ENCODE measurements at regions not wholly inside any gene's neighbourhood (a gene's known extent, or its start where the extent isn't known, plus 50 kb on each side); places are given as distances from the start of the nearest gene placed in this dataset.

GRCh38 chr3:177467247-177467985 is 270.1 kb upstream of the TBL1XR1 start:
- H3K36me3 ChIP-seq (ENCODE audit: insufficient read depth, low read depth, low read length) = no peaks in the 10 kb centered on the region
- H3K27me3 ChIP-seq (ENCODE audit: insufficient read depth, low read length) = no peaks in the 10 kb centered on the region
- H3K4me1 ChIP-seq (ENCODE audit: insufficient read depth, low read length) = no peaks in the 10 kb centered on the region
- H3K27ac ChIP-seq (ENCODE audit: low read length) = no peak overlapping the region
- no peak overlapping the region for H3K4me3 ChIP-seq (ENCODE audit: low read length)
- no peak overlapping the region for H3K9ac ChIP-seq (ENCODE audit: low read depth, low read length)
- H3K9me3 ChIP-seq (ENCODE audit: insufficient read depth, low read depth, low read length) = no peaks in the 10 kb centered on the region

GRCh38 chr3:177468331-177468730 is 271.0 kb upstream of the TBL1XR1 start:
- no peaks in the 10 kb centered on the region for H3K27me3 ChIP-seq (ENCODE audit: insufficient read depth, low read length)
- no peak overlapping the region for H3K4me3 ChIP-seq (ENCODE audit: low read length)
- no peaks in the 10 kb centered on the region for H3K9me3 ChIP-seq (ENCODE audit: insufficient read depth, low read depth, low read length)
- H3K27ac ChIP-seq (ENCODE audit: low read length) = no peak overlapping the region
- no peaks in the 10 kb centered on the region for H3K4me1 ChIP-seq (ENCODE audit: insufficient read depth, low read length)
- H3K36me3 ChIP-seq (ENCODE audit: insufficient read depth, low read depth, low read length) = no peaks in the 10 kb centered on the region
- no peak overlapping the region for H3K9ac ChIP-seq (ENCODE audit: low read depth, low read length)

- Histone ChIP-seq H3K9ac (ENCODE audit: low read depth, low read length) (no peak overlapping the region), H3K36me3 (ENCODE audit: insufficient read depth, low read depth, low read length) (no peaks in the 10 kb centered on the region), H3K27me3 (ENCODE audit: insufficient read depth, low read length) (no peaks in the 10 kb centered on the region), H3K4me3 (ENCODE audit: low read length) (no peak overlapping the region), H3K4me1 (ENCODE audit: insufficient read depth, low read length) (no peaks in the 10 kb centered on the region), H3K27ac (ENCODE audit: low read length) (no peak overlapping the region), H3K9me3 (ENCODE audit: insufficient read depth, low read depth, low read length) (no peaks in the 10 kb centered on the region)
These were observed 271.5 kb upstream of the TBL1XR1 start for GRCh38 chr3:177468816-177469215.

- Histone ChIP-seq H3K4me1 (ENCODE audit: insufficient read depth, low read length) (no peaks in the 10 kb centered on the region), H3K27me3 (ENCODE audit: insufficient read depth, low read length) (no peaks in the 10 kb centered on the region), H3K27ac (ENCODE audit: low read length) (no peak overlapping the region), H3K9me3 (ENCODE audit: insufficient read depth, low read depth, low read length) (no peaks in the 10 kb centered on the region), H3K4me3 (ENCODE audit: low read length) (no peak overlapping the region), H3K36me3 (ENCODE audit: insufficient read depth, low read depth, low read length) (no peaks in the 10 kb centered on the region), H3K9ac (ENCODE audit: low read depth, low read length) (no peak overlapping the region)
These were observed 271.9 kb upstream of the TBL1XR1 start for GRCh38 chr3:177469216-177469615.

- Histone ChIP-seq H3K36me3 (ENCODE audit: insufficient read depth, low read depth, low read length) (no peaks in the 10 kb centered on the region), H3K27me3 (ENCODE audit: insufficient read depth, low read length) (no peaks in the 10 kb centered on the region), H3K4me1 (ENCODE audit: insufficient read depth, low read length) (no peaks in the 10 kb centered on the region), H3K4me3 (ENCODE audit: low read length) (no peak overlapping the region), H3K27ac (ENCODE audit: low read length) (no peak overlapping the region), H3K9ac (ENCODE audit: low read depth, low read length) (no peak overlapping the region), H3K9me3 (ENCODE audit: insufficient read depth, low read depth, low read length) (no peaks in the 10 kb centered on the region)
These were observed 273.1 kb upstream of the TBL1XR1 start for GRCh38 chr3:177470197-177470941.

- Histone ChIP-seq H3K9ac (ENCODE audit: low read depth, low read length) (no peak overlapping the region), H3K4me3 (ENCODE audit: low read length) (no peak overlapping the region), H3K4me1 (ENCODE audit: insufficient read depth, low read length) (no peaks in the 10 kb centered on the region), H3K27ac (ENCODE audit: low read length) (no peak overlapping the region), H3K9me3 (ENCODE audit: insufficient read depth, low read depth, low read length) (no peaks in the 10 kb centered on the region), H3K36me3 (ENCODE audit: insufficient read depth, low read depth, low read length) (no peaks in the 10 kb centered on the region), H3K27me3 (ENCODE audit: insufficient read depth, low read length) (no peaks in the 10 kb centered on the region)
These were observed 274.6 kb upstream of the TBL1XR1 start for GRCh38 chr3:177471733-177472480.

GRCh38 chr3:177473184-177473583 is 275.9 kb upstream of the TBL1XR1 start:
- Histone ChIP-seq H3K36me3 (ENCODE audit: insufficient read depth, low read depth, low read length) (no peaks in the 10 kb centered on the region), H3K9me3 (ENCODE audit: insufficient read depth, low read depth, low read length) (no peaks in the 10 kb centered on the region), H3K27me3 (ENCODE audit: insufficient read depth, low read length) (no peaks in the 10 kb centered on the region), H3K9ac (ENCODE audit: low read depth, low read length) (no peak overlapping the region), H3K4me1 (ENCODE audit: insufficient read depth, low read length) (no peaks in the 10 kb centered on the region), H3K4me3 (ENCODE audit: low read length) (no peak overlapping the region), H3K27ac (ENCODE audit: low read length) (no peak overlapping the region)

GRCh38 chr3:177473903-177474302 is 276.6 kb upstream of the TBL1XR1 start:
- no peak overlapping the region for H3K9ac ChIP-seq (ENCODE audit: low read depth, low read length)
- H3K9me3 ChIP-seq (ENCODE audit: insufficient read depth, low read depth, low read length) = no peaks in the 10 kb centered on the region
- no peaks in the 10 kb centered on the region for H3K4me1 ChIP-seq (ENCODE audit: insufficient read depth, low read length)
- H3K4me3 ChIP-seq (ENCODE audit: low read length) = no peak overlapping the region
- no peaks in the 10 kb centered on the region for H3K27me3 ChIP-seq (ENCODE audit: insufficient read depth, low read length)
- H3K36me3 ChIP-seq (ENCODE audit: insufficient read depth, low read depth, low read length) = no peaks in the 10 kb centered on the region
- no peak overlapping the region for H3K27ac ChIP-seq (ENCODE audit: low read length)

GRCh38 chr3:177474652-177475355 is 277.5 kb upstream of the TBL1XR1 start:
- Histone ChIP-seq H3K4me1 (ENCODE audit: insufficient read depth, low read length) (no peaks in the 10 kb centered on the region), H3K27me3 (ENCODE audit: insufficient read depth, low read length) (no peaks in the 10 kb centered on the region), H3K27ac (ENCODE audit: low read length) (no peak overlapping the region), H3K4me3 (ENCODE audit: low read length) (no peak overlapping the region), H3K9ac (ENCODE audit: low read depth, low read length) (no peak overlapping the region), H3K36me3 (ENCODE audit: insufficient read depth, low read depth, low read length) (no peaks in the 10 kb centered on the region), H3K9me3 (ENCODE audit: insufficient read depth, low read depth, low read length) (no peaks in the 10 kb centered on the region)

GRCh38 chr3:177475356-177475665 is 278.0 kb upstream of the TBL1XR1 start:
- Histone ChIP-seq H3K27me3 (ENCODE audit: insufficient read depth, low read length) (no peaks in the 10 kb centered on the region), H3K36me3 (ENCODE audit: insufficient read depth, low read depth, low read length) (no peaks in the 10 kb centered on the region), H3K9ac (ENCODE audit: low read depth, low read length) (no peak overlapping the region), H3K27ac (ENCODE audit: low read length) (no peak overlapping the region), H3K4me1 (ENCODE audit: insufficient read depth, low read length) (no peaks in the 10 kb centered on the region), H3K9me3 (ENCODE audit: insufficient read depth, low read depth, low read length) (no peaks in the 10 kb centered on the region), H3K4me3 (ENCODE audit: low read length) (no peak overlapping the region)

GRCh38 chr3:177476495-177476894 is 279.2 kb upstream of the TBL1XR1 start:
- Histone ChIP-seq H3K9ac (ENCODE audit: low read depth, low read length) (no peak overlapping the region), H3K27me3 (ENCODE audit: insufficient read depth, low read length) (no peaks in the 10 kb centered on the region), H3K9me3 (ENCODE audit: insufficient read depth, low read depth, low read length) (no peaks in the 10 kb centered on the region), H3K4me3 (ENCODE audit: low read length) (no peak overlapping the region), H3K36me3 (ENCODE audit: insufficient read depth, low read depth, low read length) (no peaks in the 10 kb centered on the region), H3K27ac (ENCODE audit: low read length) (no peak overlapping the region), H3K4me1 (ENCODE audit: insufficient read depth, low read length) (no peaks in the 10 kb centered on the region)
